Caco-2 (cell line): ENCODE measurements at regions not wholly inside any gene's neighbourhood (a gene's known extent, or its start where the extent isn't known, plus 50 kb on each side); places are given as distances from the start of the nearest gene placed in this dataset.

Source experiments
- BruUV-seq: library from RNA; stranded (reverse); fragments of 400-500 nt; replicated peaks from 2 replicates; lab custom pipeline; 2021; lab: Mats Ljungman, UMichigan
- CTCF ChIA-PET: fragments of 300-600 bp; sonication (Branson Sonifier 250); formaldehyde crosslinking; loops from one replicate; lab custom pipeline; 2022; ENCODE audit warnings: antibody characterized with exemption; lab: Charles Lee
- POLR2A ChIA-PET: fragments of 300-600 bp; sonication (Branson Sonifier 250); formaldehyde crosslinking; loops from one replicate; lab custom pipeline; 2022; ENCODE audit warnings: antibody characterized with exemption; lab: Charles Lee
- DNase-seq, 2 experiments: peaks; one replicate each; pipeline versions ENCODE4 v3.0.0 to v3.0.0-alpha.2; 2020 to 2022
- H3K27me3 ChIP-seq: replicated peaks from 2 replicates; pipeline ENCODE4 v1.6.0; 2011; ENCODE audit warnings: low read length; ENCODE audit not compliant: control insufficient read depth, insufficient read depth
- H3K36me3 ChIP-seq: 2 replicates; pipeline ENCODE4 v1.5.1; 2011; ENCODE audit warnings: low read length; ENCODE audit not compliant: control insufficient read depth, insufficient read depth
- H3K4me1 ChIP-seq: fragments of 250-450 bp; sonication (Bioruptor Pico); 2 replicates; pipeline ENCODE4 v1.5.1; 2020; ENCODE audit warnings: mild to moderate bottlenecking
- H3K4me3 ChIP-seq: 2 replicates; pipeline ENCODE4 v1.5.1; 2011; ENCODE audit warnings: low read depth, mild to moderate bottlenecking, control low read depth, low read length
- H3K9me3 ChIP-seq: fragments of 250-450 bp; sonication (Bioruptor Pico); 2 replicates; pipeline ENCODE4 v1.5.1; 2020; ENCODE audit warnings: mild to moderate bottlenecking, moderate library complexity
- H3K27ac Mint-ChIP-seq: one replicate; pipeline ENCODE4 v1.8.0; 2022; ENCODE audit warnings: mixed read lengths; ENCODE audit not compliant: unreplicated experiment
- H3K27me3 Mint-ChIP-seq: one replicate; pipeline ENCODE4 v1.8.0; 2022; ENCODE audit warnings: mixed read lengths; ENCODE audit not compliant: insufficient read depth, unreplicated experiment
- H3K36me3 Mint-ChIP-seq: one replicate; pipeline ENCODE4 v1.8.0; 2022; ENCODE audit warnings: mild to moderate bottlenecking, mixed read lengths; ENCODE audit not compliant: insufficient read depth, unreplicated experiment
- H3K4me1 Mint-ChIP-seq: one replicate; pipeline ENCODE4 v1.8.0; 2022; ENCODE audit warnings: low read depth, mixed read lengths; ENCODE audit not compliant: unreplicated experiment
- H3K4me3 Mint-ChIP-seq: one replicate; pipeline ENCODE4 v1.8.0; 2022; ENCODE audit warnings: mild to moderate bottlenecking, moderate library complexity, mixed read lengths; ENCODE audit not compliant: unreplicated experiment
- H3K9me3 Mint-ChIP-seq: one replicate; pipeline ENCODE4 v1.8.0; 2022; ENCODE audit warnings: mixed read lengths; ENCODE audit not compliant: unreplicated experiment
- CTCF ChIP-seq, 2 experiments: fragments of 200-600 bp in 1 of 2; IDR thresholded peaks; 1 replicate in 1 of 2; 2 replicates in 1 of 2; pipeline versions ENCODE4 v1.5.1 to v1.8.0; 2011 to 2022; ENCODE audit warnings: antibody characterized with exemption in 1 of 2, control low read depth in 1 of 2, inconsistent platforms in 1 of 2, low read depth in 1 of 2, low read length in 1 of 2, mild to moderate bottlenecking in 1 of 2, moderate library complexity in 1 of 2; ENCODE audit not compliant: insufficient read depth in 1 of 2, severe bottlenecking in 1 of 2, unreplicated experiment in 1 of 2
- intact Hi-C: fragments of 100-400 bp; cut with micrococcal nuclease; formaldehyde crosslinking; loops from one replicate; pipeline ENCODE4 v1.10.0; 2022; ENCODE audit not compliant: unreplicated experiment

GRCh38 chr1:203992440-203992839 lies 80.5 kb upstream of the SOX13 start:
- no peak for DNase-seq
- BruUV-seq: no TSS peak
- no peaks in the 10 kb centered on the region for H3K27me3 Mint-ChIP-seq
- H3K36me3 ChIP-seq: no peaks in the 10 kb centered on the region
- TF ChIP-seq CTCF (IDR thresholded peaks at IDR 0.05; ENCODE audit: insufficient read depth in 1 of 2, low read depth in 1 of 2, low read length in 1 of 2, severe bottlenecking in 1 of 2, unreplicated experiment in 1 of 2): no peak
- H3K9me3 Mint-ChIP-seq: no peaks in the 10 kb centered on the region
- no peak overlapping the region for H3K4me3 ChIP-seq
- no peaks in the 10 kb centered on the region for H3K36me3 Mint-ChIP-seq
- H3K4me3 Mint-ChIP-seq: no peak overlapping the region
- ChIA-PET CTCF (no interaction called here), POLR2A (interaction anchor here (0.6 kb wide), 1 partner anchor 366 kb away, joined by 4 read pairs; the partner anchor contains the start of gene ATP2B4)
- intact Hi-C loops: no loop called here
- no peaks in the 10 kb centered on the region; the same call in 1 of the 2 replicates for H3K27me3 ChIP-seq
- H3K27ac Mint-ChIP-seq: no peak overlapping the region
- no peaks in the 10 kb centered on the region for H3K9me3 ChIP-seq
- no peaks in the 10 kb centered on the region for H3K4me1 ChIP-seq
- H3K4me1 Mint-ChIP-seq: peaks cover 10% of the 10 kb centered on the region

GRCh38 chr1:203993256-203993655 lies 79.7 kb upstream of the SOX13 start:
- BruUV-seq: no TSS peak
- no peaks in the 10 kb centered on the region for H3K9me3 Mint-ChIP-seq
- no peaks in the 10 kb centered on the region for H3K9me3 ChIP-seq
- H3K4me3 Mint-ChIP-seq: no peak overlapping the region
- H3K27me3 ChIP-seq: no peaks in the 10 kb centered on the region; the same call in 1 of the 2 replicates
- H3K4me1 ChIP-seq: no peaks in the 10 kb centered on the region
- no peaks in the 10 kb centered on the region for H3K36me3 Mint-ChIP-seq
- no peak overlapping the region for H3K27ac Mint-ChIP-seq
- H3K27me3 Mint-ChIP-seq: no peaks in the 10 kb centered on the region
- ChIA-PET POLR2A (no interaction called here), CTCF (no interaction called here)
- peaks cover 10% of the 10 kb centered on the region for H3K4me1 Mint-ChIP-seq
- intact Hi-C loops: no loop called here
- H3K4me3 ChIP-seq: no peak overlapping the region
- no peaks in the 10 kb centered on the region for H3K36me3 ChIP-seq
- no peak for TF ChIP-seq CTCF (IDR thresholded peaks at IDR 0.05; ENCODE audit: insufficient read depth in 1 of 2, low read depth in 1 of 2, low read length in 1 of 2, severe bottlenecking in 1 of 2, unreplicated experiment in 1 of 2)
- DNase-seq: no peak

GRCh38 chr1:203995228-203995627 lies 77.7 kb upstream of the SOX13 start:
- Histone ChIP-seq H3K27me3 (no peaks in the 10 kb centered on the region; the same call in 1 of the 2 replicates), H3K4me1 (no peaks in the 10 kb centered on the region), H3K4me3 (no peak overlapping the region), H3K36me3 (no peaks in the 10 kb centered on the region), H3K9me3 (no peaks in the 10 kb centered on the region)
- DNase-seq: no peak
- Mint-ChIP-seq H3K9me3 (no peaks in the 10 kb centered on the region), H3K27me3 (no peaks in the 10 kb centered on the region), H3K4me3 (no peak overlapping the region), H3K36me3 (no peaks in the 10 kb centered on the region), H3K27ac (no peak overlapping the region), H3K4me1 (peaks cover 10% of the 10 kb centered on the region)
- BruUV-seq: no TSS peak
- CTCF ChIA-PET: no interaction called here
- POLR2A ChIA-PET: no interaction called here
- no peak for TF ChIP-seq CTCF (IDR thresholded peaks at IDR 0.05; ENCODE audit: insufficient read depth in 1 of 2, low read depth in 1 of 2, low read length in 1 of 2, severe bottlenecking in 1 of 2, unreplicated experiment in 1 of 2)
- intact Hi-C loops: no loop called here
